HepG2 (cell line): ENCODE measurements at regions not wholly inside any gene's neighbourhood (a gene's known extent, or its start where the extent isn't known, plus 50 kb on each side); places are given as distances from the start of the nearest gene placed in this dataset.

Source experiments
- ATAC-seq: fragments of 200-7000 bp; cut with Tn5 transposase; 3 replicates; pipeline ENCODE4 v1.9.1; 2020; ENCODE audit warnings: mild to moderate bottlenecking, moderate library complexity
- BruUV-seq: library from RNA; stranded (reverse); fragments of 400-500 nt; replicated peaks from 2 replicates; lab custom pipeline; 2021; lab: Mats Ljungman, UMichigan
- CTCF ChIA-PET: fragments of 300-600 bp; formaldehyde crosslinking; extraction: SDS; loops from one replicate; lab custom pipeline; 2021; ENCODE audit warnings: low total read pairs, inconsistent platforms, low intra/inter-chr PET ratio; lab: Yijun Ruan, JAX
- POLR2A ChIA-PET: fragments of 350-600 bp; sonication (Branson Sonifier 250); formaldehyde crosslinking; loops from one replicate; lab custom pipeline; 2020; ENCODE audit warnings: antibody characterized with exemption, inconsistent platforms; lab: Yijun Ruan, JAX
- DNase-seq: peaks from one replicate; pipeline ENCODE4 v3.0.0-alpha.2; 2015; ENCODE audit warnings: low spot score
- FAIRE-seq: peaks from 3 replicates; lab custom pipeline; 2011; peaks lifted over from hg19 to GRCh38; lab: Jason Lieb, UNC
- H2AFZ ChIP-seq: one replicate; pipeline ENCODE4 v1.6.1; 2011; ENCODE audit warnings: low read length, inconsistent platforms
- H3K27ac ChIP-seq: fragments of 300-600 bp; 3 replicates; pipeline ENCODE4 v1.8.0; 2011; ENCODE audit warnings: mixed run types, mild to moderate bottlenecking, mixed read lengths, low read length, inconsistent platforms; ENCODE audit not compliant: insufficient read depth; ENCODE audit errors: extremely low read length
- H3K27me3 ChIP-seq, 2 experiments: fragments of 200-600 bp in 1 of 2; 2 replicates in 1 of 2; 3 replicates in 1 of 2; pipeline versions ENCODE4 v1.6.0 to v1.8.0; 2011; ENCODE audit warnings: low read length in 2 of 2, mild to moderate bottlenecking in 2 of 2, moderate library complexity in 2 of 2, inconsistent platforms in 1 of 2; ENCODE audit not compliant: insufficient read depth in 2 of 2, control insufficient read depth in 1 of 2
- H3K36me3 ChIP-seq, 2 experiments: fragments of 200-600 bp in 1 of 2; replicated peaks in 1 of 2; 2 replicates in 1 of 2; 3 replicates in 1 of 2; pipeline versions ENCODE4 v1.5.1 to v1.8.0; 2011; ENCODE audit warnings: low read length in 2 of 2, inconsistent platforms in 1 of 2; ENCODE audit not compliant: insufficient read depth in 2 of 2, control insufficient read depth in 1 of 2
- H3K4me1 ChIP-seq: 2 replicates; pipeline ENCODE4 v1.5.1; 2012; ENCODE audit warnings: low read length, inconsistent platforms; ENCODE audit not compliant: insufficient read depth
- H3K4me2 ChIP-seq: 2 replicates; pipeline ENCODE4 v1.6.0; 2011; ENCODE audit warnings: low read depth, low read length, inconsistent platforms
- H3K4me3 ChIP-seq, 3 experiments: fragments of 200-600 bp in 1 of 3; sonication (generic), shearing (Covaris generic) in 1 of 3; replicated peaks in 1 of 3; 2 replicates each; pipeline ENCODE4 v1.5.1; 2011 to 2016; ENCODE audit warnings: low read length in 3 of 3, inconsistent platforms in 2 of 3, low read depth in 2 of 3, mild to moderate bottlenecking in 2 of 3, control low read depth in 1 of 3, mixed read lengths in 1 of 3; ENCODE audit not compliant: insufficient read depth in 1 of 3
- H3K79me2 ChIP-seq: one replicate; pipeline ENCODE4 v1.6.1; 2011; ENCODE audit warnings: low read length, inconsistent platforms; ENCODE audit not compliant: insufficient read depth
- H3K9ac ChIP-seq: 2 replicates; pipeline ENCODE4 v1.6.0; 2011; ENCODE audit warnings: mild to moderate bottlenecking, low read depth, low read length, inconsistent platforms; ENCODE audit not compliant: insufficient read depth
- H3K9me3 ChIP-seq: 2 replicates; pipeline ENCODE4 v1.5.1; 2012; ENCODE audit warnings: mild to moderate bottlenecking, low read length
- H4K20me1 ChIP-seq: 2 replicates; pipeline ENCODE4 v1.6.0; 2011; ENCODE audit warnings: inconsistent platforms, mild to moderate bottlenecking, low read length, moderate library complexity; ENCODE audit not compliant: insufficient read depth
- CCDC6 ChIP-seq: sonication (generic); formaldehyde crosslinking; IDR thresholded peaks from 2 replicates; pipeline ENCODE4 v1.8.1; 2022; ENCODE audit warnings: mild to moderate bottlenecking, missing genetic modification reagents, moderate library complexity
- CTCF ChIP-seq: sonication (generic); formaldehyde crosslinking; IDR thresholded peaks from 2 replicates; pipeline ENCODE4 v1.5.0; 2020; ENCODE audit warnings: mild to moderate bottlenecking, missing genetic modification reagents, moderate library complexity
- HNF1B ChIP-seq: sonication (generic); formaldehyde crosslinking; IDR thresholded peaks from 2 replicates; pipeline ENCODE4 v1.5.1; 2020; ENCODE audit warnings: mild to moderate bottlenecking, moderate library complexity, missing genetic modification reagents
- HNRNPUL1 ChIP-seq: fragments of 200-400 bp; formaldehyde crosslinking; IDR thresholded peaks from 2 replicates; pipeline ENCODE4 v1.6.1; 2017; ENCODE audit warnings: low read depth, mild to moderate bottlenecking, low read length, moderate library complexity
- MAFK ChIP-seq, 2 experiments: IDR thresholded peaks in 1 of 2; conservative IDR thresholded peaks in 1 of 2; 2 replicates each; pipeline ENCODE4 v1.6.1; 2011; ENCODE audit warnings: improper control_type of control experiment in 2 of 2, low read length in 2 of 2
- SRSF4 ChIP-seq: fragments of 200-400 bp; formaldehyde crosslinking; IDR thresholded peaks from one replicate; pipeline ENCODE4 v1.6.1; 2018; ENCODE audit warnings: mild to moderate bottlenecking, low read depth, low read length, moderate library complexity; ENCODE audit not compliant: poor library complexity, severe bottlenecking
- ZNF503 ChIP-seq: sonication (generic); formaldehyde crosslinking; IDR thresholded peaks from 2 replicates; pipeline ENCODE4 v1.4.0; 2020; ENCODE audit warnings: missing genetic modification reagents
- WGBS: methylation state at CpG from one replicate; pipeline ENCODE4 v1.1.6; 2017; ENCODE audit warnings: low lambda C conversion rate; 5-methylcytosine and 5-hydroxymethylcytosine counted together
- in situ Hi-C: cut with HindIII; loops from 2 replicates; pipeline ENCODE4 v1.10.0; 2017; ENCODE audit warnings: low pct_unique_long_range_greater_than_20kb; ENCODE audit not compliant: extremely low pct_ligation_motif_present
- intact Hi-C: fragments of 100-400 bp; cut with micrococcal nuclease; formaldehyde crosslinking; loops from one replicate; pipeline ENCODE4 v1.10.0; 2022; ENCODE audit not compliant: unreplicated experiment

GRCh38 chr2:234764372-234764771 lies 187.4 kb upstream of the SH3BP4 start:
- H3K9me3 ChIP-seq = peaks cover 16% of the 10 kb centered on the region
- intact Hi-C loops = no loop called here
- DNase-seq (no peak), ATAC-seq (no peak), FAIRE-seq (no peak)
- POLR2A ChIA-PET = no interaction called here
- H2AFZ ChIP-seq = no peak overlapping the region
- no peak overlapping the region for H3K4me2 ChIP-seq
- no peaks in the 10 kb centered on the region for H4K20me1 ChIP-seq
- WGBS = 89% methylated on average over 3 of the region's 3 CpGs
- CTCF ChIA-PET = no interaction called here
- no peak overlapping the region for H3K9ac ChIP-seq
- BruUV-seq = no TSS peak
- in situ Hi-C loops = no loop called here
- no peak overlapping the region for H3K4me3 ChIP-seq
- TF ChIP-seq SRSF4 = no peak
- no peak for TF ChIP-seq CTCF (CRISPR knock-in tag)
- TF ChIP-seq HNF1B (CRISPR knock-in tag) = no peak
- TF ChIP-seq HNRNPUL1 = no peak
- no peak for TF ChIP-seq CCDC6 (CRISPR knock-in tag)
- no peak for TF ChIP-seq MAFK (conservative IDR thresholded peaks at IDR 0.05 in 1 of 2, IDR thresholded peaks at IDR 0.05 in 1 of 2; ENCODE audit: low read length in 2 of 2)
- TF ChIP-seq ZNF503 (CRISPR knock-in tag) = no peak
- peaks cover 60% of the 10 kb centered on the region for H3K4me1 ChIP-seq
- H3K79me2 ChIP-seq = no peaks in the 10 kb centered on the region
- no peaks in the 10 kb centered on the region for H3K27me3 ChIP-seq
- no peaks in the 10 kb centered on the region for H3K36me3 ChIP-seq
- H3K27ac ChIP-seq = no peak overlapping the region
